Embryonic facial prominence (tissue), 1 donor: ENCODE measurements at regions not wholly inside any gene's neighbourhood (a gene's known extent, or its start where the extent isn't known, plus 50 kb on each side); places are given as distances from the start of the nearest gene placed in this dataset.
A peak's percentile ranks its signal among the peaks of the same experiment; 100 is the strongest.
"Not testable (repeated sequence)": the region's sequence is repeated elsewhere in the genome, so short reads cannot be mapped to it uniquely, and the experiment has no call there.

Experiments
- DNase-seq: peaks from one replicate; pipeline ENCODE4 v3.0.0-alpha.2; 2016; ENCODE audit errors: extremely low spot score

DNA sequence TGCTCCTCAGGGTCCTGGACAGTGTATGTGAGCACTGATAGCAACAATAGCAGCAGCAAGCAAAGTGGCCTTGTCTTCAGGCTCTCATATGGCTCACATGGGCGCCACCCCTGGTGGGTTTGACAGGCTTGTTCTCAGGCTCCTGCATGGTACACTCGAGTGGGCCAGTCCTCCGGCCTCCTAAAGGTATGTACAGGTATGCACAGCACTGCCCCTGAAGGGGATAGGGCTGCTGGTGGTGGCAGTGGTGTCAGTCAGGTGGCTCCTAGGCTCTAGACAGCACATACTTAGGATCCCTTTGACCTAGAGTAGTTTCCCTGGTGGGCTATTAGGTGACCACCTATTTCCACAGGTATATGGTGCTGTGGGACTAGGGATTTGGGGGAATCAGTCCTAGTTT is 79.8 kb downstream of the LGALS9B start:
- DNase-seq, result not testable (repeated sequence)

- DNase-seq, result peak; percentile 6
These were observed 85.7 kb downstream of the LGALS9B start for GRCh38 chr17:20381358-20382300.

GRCh38 chr17:20380625-20381024 is 86.7 kb downstream of the LGALS9B start:
- DNase-seq, result not testable (repeated sequence)

- not testable (repeated sequence) for DNase-seq
These were observed 88.1 kb downstream of the LGALS9B start for GRCh38 chr17:20379251-20379650.

DNA sequence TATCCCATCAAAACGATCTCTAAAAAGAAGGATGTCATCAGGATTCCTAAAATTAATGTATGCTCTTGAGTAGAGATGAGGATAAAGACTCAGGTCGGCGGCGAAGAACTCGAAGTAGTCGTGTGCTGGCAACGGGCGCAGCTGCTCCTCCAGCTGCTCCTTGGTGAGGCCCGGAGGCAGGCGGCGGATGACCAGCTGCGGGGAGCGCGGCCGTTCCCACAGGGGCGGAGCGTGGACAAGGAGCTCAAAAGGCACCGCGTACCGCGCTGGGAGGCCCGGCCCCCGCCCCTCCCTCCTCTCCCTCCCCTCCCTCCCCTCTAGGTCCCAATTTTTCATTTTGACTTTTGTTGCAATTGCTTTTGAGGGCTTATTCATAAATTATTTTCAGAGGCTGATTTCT is 90.7 kb downstream of the LGALS9B start:
- DNase-seq, result not testable (repeated sequence)

- not testable (repeated sequence) for DNase-seq
These were observed 91.6 kb downstream of the LGALS9B start for GRCh38 chr17:20375745-20376144.
